Left ventricle myocardium inferior (tissue), 1 donor: ENCODE measurements at regions not wholly inside any gene's neighbourhood (a gene's known extent, or its start where the extent isn't known, plus 50 kb on each side); places are given as distances from the start of the nearest gene placed in this dataset.

Experiments used
- DNase-seq: peaks from one replicate; pipeline ENCODE4 v3.0.0-alpha.2; 2020
- H3K27ac ChIP-seq: fragments of 200-600 bp; replicated peaks from 2 replicates; pipeline ENCODE4 v1.8.0; 2021
- H3K27me3 ChIP-seq: fragments of 200-600 bp; 2 replicates; pipeline ENCODE4 v1.8.0; 2021; ENCODE audit warnings: low read depth
- H3K36me3 ChIP-seq: fragments of 200-600 bp; 2 replicates; pipeline ENCODE4 v1.8.0; 2021
- H3K4me1 ChIP-seq: fragments of 200-600 bp; 2 replicates; pipeline ENCODE4 v1.8.0; 2021
- H3K4me3 ChIP-seq: fragments of 200-600 bp; 2 replicates; pipeline ENCODE4 v1.8.0; 2021; ENCODE audit warnings: mild to moderate bottlenecking, moderate library complexity
- H3K9me3 ChIP-seq: fragments of 200-600 bp; replicated peaks from 2 replicates; pipeline ENCODE4 v1.8.0; 2021
- intact Hi-C: fragments of 100-400 bp; cut with micrococcal nuclease; formaldehyde crosslinking; loops from one replicate; pipeline ENCODE4 v1.11.0; 2022
- TF ChIP-seq, protein P1 (sequence below): fragments of 200-600 bp; IDR thresholded peaks from 2 replicates; pipeline ENCODE4 v1.8.0; 2021; ENCODE audit warnings: antibody characterized with exemption, mild to moderate bottlenecking, borderline replicate concordance
- donor health status: DM: no; HTN: yes; CAD: no; lungs with severe emphysema.

DNA sequence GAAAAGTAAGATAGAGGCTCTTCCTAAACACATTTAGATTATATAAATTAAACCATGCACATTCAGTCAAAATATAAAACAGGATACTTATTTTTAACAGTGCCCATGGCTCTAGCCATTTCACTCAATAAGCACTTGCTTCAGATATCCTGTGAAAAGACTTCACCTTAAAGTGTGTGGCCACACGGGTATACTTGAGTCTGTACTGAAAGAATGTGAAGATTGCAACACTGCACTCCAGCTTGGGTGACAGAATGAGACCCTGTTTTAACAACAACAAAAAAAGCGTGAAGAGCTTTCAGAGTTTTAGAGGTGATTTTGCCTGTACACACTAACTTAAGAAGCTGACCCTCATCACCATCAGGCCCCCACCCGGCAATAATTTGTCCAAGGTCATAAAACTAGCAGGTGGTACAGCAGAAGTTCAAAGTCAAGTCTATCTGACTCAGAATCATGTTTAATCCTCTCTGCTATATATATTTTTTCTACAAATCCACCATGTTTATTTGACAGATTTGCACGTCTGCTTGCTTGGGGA, 203.5 kb upstream of the GUCY1A2 start:
- TF ChIP-seq, protein P1, sequence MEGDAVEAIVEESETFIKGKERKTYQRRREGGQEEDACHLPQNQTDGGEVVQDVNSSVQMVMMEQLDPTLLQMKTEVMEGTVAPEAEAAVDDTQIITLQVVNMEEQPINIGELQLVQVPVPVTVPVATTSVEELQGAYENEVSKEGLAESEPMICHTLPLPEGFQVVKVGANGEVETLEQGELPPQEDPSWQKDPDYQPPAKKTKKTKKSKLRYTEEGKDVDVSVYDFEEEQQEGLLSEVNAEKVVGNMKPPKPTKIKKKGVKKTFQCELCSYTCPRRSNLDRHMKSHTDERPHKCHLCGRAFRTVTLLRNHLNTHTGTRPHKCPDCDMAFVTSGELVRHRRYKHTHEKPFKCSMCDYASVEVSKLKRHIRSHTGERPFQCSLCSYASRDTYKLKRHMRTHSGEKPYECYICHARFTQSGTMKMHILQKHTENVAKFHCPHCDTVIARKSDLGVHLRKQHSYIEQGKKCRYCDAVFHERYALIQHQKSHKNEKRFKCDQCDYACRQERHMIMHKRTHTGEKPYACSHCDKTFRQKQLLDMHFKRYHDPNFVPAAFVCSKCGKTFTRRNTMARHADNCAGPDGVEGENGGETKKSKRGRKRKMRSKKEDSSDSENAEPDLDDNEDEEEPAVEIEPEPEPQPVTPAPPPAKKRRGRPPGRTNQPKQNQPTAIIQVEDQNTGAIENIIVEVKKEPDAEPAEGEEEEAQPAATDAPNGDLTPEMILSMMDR, result no peak

DNA sequence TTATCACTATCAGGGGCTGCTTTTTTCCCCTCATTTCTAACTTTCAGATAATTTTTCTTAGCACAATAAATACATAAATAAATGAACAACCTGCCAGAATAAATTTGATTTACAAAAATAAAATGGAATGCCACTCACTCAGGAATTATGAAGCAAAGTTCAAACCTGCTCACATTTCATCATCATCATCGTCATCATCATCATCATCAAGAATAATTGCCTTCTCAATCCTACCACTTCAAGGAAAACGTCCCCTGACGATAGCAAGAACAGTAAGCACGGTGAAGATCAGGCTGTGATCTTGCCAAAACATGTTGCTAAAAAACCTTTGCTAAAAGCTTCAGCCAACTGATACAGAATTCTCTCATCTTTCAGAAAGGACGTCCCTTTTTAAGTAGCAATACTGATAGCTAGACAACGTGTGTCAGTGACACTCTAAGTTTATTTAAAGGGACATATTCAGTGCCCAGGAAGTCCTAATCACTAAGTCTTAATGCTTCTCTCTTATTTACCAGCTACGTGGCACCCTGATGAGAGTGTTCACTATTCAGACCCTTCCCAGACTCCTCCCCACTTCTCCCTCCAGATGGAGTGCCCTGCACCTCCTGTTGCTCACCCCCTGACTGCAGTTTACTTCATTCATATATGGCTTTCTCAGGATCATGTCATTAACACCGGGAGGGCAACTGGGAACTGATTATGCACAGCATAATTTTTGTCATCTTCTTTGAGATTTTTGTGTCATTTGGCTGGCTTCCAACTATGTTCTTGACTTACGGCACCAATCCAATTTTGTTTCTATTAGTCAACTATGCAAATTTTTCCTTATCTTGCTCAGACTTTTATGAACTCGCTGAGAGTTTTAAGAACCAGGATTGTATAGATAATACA, 200.1 kb upstream of the GUCY1A2 start:
- Histone ChIP-seq H3K27me3 (no peaks in the 10 kb centered on the region), H3K9me3 (no peaks in the 10 kb centered on the region), H3K4me1 (no peaks in the 10 kb centered on the region), H3K4me3 (no peak overlapping the region), H3K36me3 (no peaks in the 10 kb centered on the region), H3K27ac (no peak overlapping the region)
- intact Hi-C loops, result no loop called here
- DNase-seq, result no peak
- TF ChIP-seq, protein P1, result no peak

More for the DNA sequence above, 203.5 kb upstream of the GUCY1A2 start:
- intact Hi-C loops, result no loop called here
- no peaks in the 10 kb centered on the region for H3K4me1 ChIP-seq
- H3K27me3 ChIP-seq, result no peaks in the 10 kb centered on the region
- H3K36me3 ChIP-seq, result no peaks in the 10 kb centered on the region
- H3K27ac ChIP-seq, result no peak overlapping the region
- DNase-seq, result no peak
- no peaks in the 10 kb centered on the region for H3K9me3 ChIP-seq
- no peak overlapping the region for H3K4me3 ChIP-seq

DNA sequence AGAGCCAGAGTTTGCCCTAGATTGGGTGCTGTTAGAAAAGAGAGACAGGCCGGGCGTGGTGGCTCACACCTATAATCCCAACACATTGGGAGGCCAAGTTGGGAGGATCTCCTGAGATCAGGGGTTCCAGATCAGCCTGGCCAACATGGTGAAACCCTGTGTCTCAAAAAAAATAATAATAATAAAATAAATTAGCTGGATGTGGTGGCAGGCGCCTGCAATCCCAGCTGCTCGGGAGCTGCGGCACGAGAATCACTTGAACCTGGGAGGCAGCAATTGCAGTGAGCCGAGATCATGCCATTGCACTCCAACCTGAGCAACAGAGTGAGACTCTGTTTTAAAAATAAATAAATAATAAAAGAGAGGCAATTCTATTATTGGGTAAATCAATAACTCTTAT, 199.2 kb upstream of the GUCY1A2 start:
- Histone ChIP-seq H3K4me3 (no peak overlapping the region), H3K27ac (no peak overlapping the region), H3K27me3 (no peaks in the 10 kb centered on the region), H3K9me3 (no peaks in the 10 kb centered on the region), H3K36me3 (no peaks in the 10 kb centered on the region), H3K4me1 (no peaks in the 10 kb centered on the region)
- DNase-seq, result no peak
- intact Hi-C loops, result no loop called here
- TF ChIP-seq, protein P1, result no peak

DNA sequence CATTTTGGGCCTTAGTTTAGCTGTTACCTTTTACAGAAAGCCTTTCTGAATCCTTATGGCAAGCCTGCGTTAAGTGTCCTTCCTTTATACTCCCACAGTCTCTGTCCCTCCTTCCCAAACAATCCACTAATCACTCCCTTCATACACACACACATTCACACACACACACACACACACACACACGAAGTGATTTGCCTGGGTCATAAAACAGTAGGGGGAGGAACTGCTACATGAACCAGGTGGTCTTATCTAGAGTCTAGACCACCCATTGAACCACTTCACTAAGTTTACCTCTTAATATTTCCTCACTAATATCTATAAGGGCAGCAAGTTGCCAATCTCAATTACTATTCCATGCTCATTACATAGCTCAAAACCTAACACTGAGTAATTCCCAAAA, 196.7 kb upstream of the GUCY1A2 start:
- TF ChIP-seq, protein P1, result no peak
- DNase-seq, result no peak
- H3K9me3 ChIP-seq, result no peaks in the 10 kb centered on the region
- H3K27ac ChIP-seq, result no peak overlapping the region
- no peaks in the 10 kb centered on the region for H3K36me3 ChIP-seq
- intact Hi-C loops, result no loop called here
- no peaks in the 10 kb centered on the region for H3K4me1 ChIP-seq
- no peak overlapping the region for H3K4me3 ChIP-seq
- no peaks in the 10 kb centered on the region for H3K27me3 ChIP-seq

DNA sequence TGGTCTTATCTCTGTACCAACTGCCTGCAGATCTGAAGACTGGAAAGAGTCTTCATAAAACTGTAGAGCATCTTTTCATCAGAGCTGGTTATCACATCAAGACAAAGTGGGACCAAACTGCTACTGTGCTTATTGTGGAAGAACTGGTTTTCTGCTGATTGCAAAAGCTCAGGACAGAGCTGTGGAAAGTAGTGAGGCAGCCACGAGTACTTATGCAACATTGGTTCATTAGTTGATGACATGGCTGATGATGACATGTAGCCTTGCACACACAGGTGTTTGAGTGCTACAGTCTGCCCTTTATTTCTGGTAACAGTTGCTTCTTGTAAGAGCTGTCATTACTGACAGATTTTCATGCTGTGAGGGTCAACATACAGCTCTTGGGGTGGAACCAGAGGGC, 185.4 kb upstream of the GUCY1A2 start:
- intact Hi-C loops, result no loop called here
- H3K27ac ChIP-seq, result no peak overlapping the region
- H3K9me3 ChIP-seq, result peaks cover 10% of the 10 kb centered on the region
- TF ChIP-seq, protein P1, result no peak
- no peaks in the 10 kb centered on the region for H3K4me1 ChIP-seq
- H3K27me3 ChIP-seq, result no peaks in the 10 kb centered on the region
- no peak for DNase-seq
- no peaks in the 10 kb centered on the region for H3K36me3 ChIP-seq
- no peak overlapping the region for H3K4me3 ChIP-seq
